Bone marrow (tissue), 2 donors: ENCODE measurements at regions not wholly inside any gene's neighbourhood (a gene's known extent, or its start where the extent isn't known, plus 50 kb on each side); places are given as distances from the start of the nearest gene placed in this dataset.
"Not testable (repeated sequence)": the region's sequence is repeated elsewhere in the genome, so short reads cannot be mapped to it uniquely, and the experiment has no call there.

ENCODE experiments used
- DNase-seq, 2 donors: peaks; one replicate each; lab custom pipeline; 2025; lab: John Stamatoyannopoulos, UW

GRCh38 chr1:47684964-47685762, 247.3 kb downstream of the FOXD2 start:
- DNase-seq: no peak

GRCh38 chr1:47685763-47686066, 247.9 kb downstream of the FOXD2 start:
- DNase-seq: no peak

- DNase-seq: no peak
Observed at GRCh38 chr1:47686731-47687630, 249.1 kb downstream of the FOXD2 start.

- DNase-seq: no peak
Observed at GRCh38 chr1:47687631-47688460, 250.0 kb downstream of the FOXD2 start.

- no peak for DNase-seq
Observed at GRCh38 chr1:47688461-47689296, 250.8 kb downstream of the FOXD2 start.

- DNase-seq: no peak
Observed at GRCh38 chr1:47689894-47690293, 252.1 kb downstream of the FOXD2 start.

- DNase-seq: no peak
Observed at GRCh38 chr1:47690341-47691250, 252.8 kb downstream of the FOXD2 start.

GRCh38 chr1:47691293-47691692, 253.4 kb downstream of the FOXD2 start:
- not testable (repeated sequence) for DNase-seq

- DNase-seq: no peak
Observed at GRCh38 chr1:47692196-47692595, 254.4 kb downstream of the FOXD2 start.

GRCh38 chr1:47693115-47693514, 255.3 kb downstream of the FOXD2 start:
- no peak for DNase-seq

GRCh38 chr1:47694011-47694890, 256.4 kb downstream of the FOXD2 start:
- DNase-seq: no peak

GRCh38 chr1:47696404-47696736, 258.5 kb downstream of the FOXD2 start:
- no peak for DNase-seq

GRCh38 chr1:47696737-47697441, 259.0 kb downstream of the FOXD2 start:
- no peak for DNase-seq

- no peak for DNase-seq
Observed at GRCh38 chr1:47697616-47698335, 259.9 kb downstream of the FOXD2 start.

GRCh38 chr1:47699492-47700235, 261.8 kb downstream of the FOXD2 start:
- no peak for DNase-seq

GRCh38 chr1:47701283-47701682, 263.4 kb downstream of the FOXD2 start:
- no peak for DNase-seq

GRCh38 chr1:47701741-47702515, 264.1 kb downstream of the FOXD2 start:
- no peak for DNase-seq
